ENCODE measurements at regions not wholly inside any gene's neighbourhood (a gene's known extent, or its start where the extent isn't known, plus 50 kb on each side); places are given as distances from the start of the nearest gene placed in this dataset.

DNA sequence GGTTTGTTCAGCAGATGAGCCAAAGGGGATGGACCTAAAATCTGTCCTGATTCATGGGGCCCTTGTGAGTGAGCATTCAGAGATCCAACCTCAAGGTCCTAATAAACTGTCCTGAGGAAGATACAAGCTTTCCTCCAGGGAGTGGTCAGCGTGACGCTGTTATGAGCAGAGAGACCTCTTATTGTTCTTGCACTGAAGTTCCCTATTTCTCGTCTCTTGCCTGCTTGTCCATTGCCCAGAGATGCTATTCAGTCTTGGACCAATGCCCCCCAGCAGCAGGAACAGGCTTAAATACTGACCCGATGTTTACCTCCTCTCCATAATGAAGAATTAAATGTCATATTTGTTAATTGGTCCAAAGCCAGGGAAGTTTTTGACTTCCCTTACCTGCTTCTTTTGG is 225.2 kb upstream of the PGR start:
- TF ChIP-seq, protein P1, sequence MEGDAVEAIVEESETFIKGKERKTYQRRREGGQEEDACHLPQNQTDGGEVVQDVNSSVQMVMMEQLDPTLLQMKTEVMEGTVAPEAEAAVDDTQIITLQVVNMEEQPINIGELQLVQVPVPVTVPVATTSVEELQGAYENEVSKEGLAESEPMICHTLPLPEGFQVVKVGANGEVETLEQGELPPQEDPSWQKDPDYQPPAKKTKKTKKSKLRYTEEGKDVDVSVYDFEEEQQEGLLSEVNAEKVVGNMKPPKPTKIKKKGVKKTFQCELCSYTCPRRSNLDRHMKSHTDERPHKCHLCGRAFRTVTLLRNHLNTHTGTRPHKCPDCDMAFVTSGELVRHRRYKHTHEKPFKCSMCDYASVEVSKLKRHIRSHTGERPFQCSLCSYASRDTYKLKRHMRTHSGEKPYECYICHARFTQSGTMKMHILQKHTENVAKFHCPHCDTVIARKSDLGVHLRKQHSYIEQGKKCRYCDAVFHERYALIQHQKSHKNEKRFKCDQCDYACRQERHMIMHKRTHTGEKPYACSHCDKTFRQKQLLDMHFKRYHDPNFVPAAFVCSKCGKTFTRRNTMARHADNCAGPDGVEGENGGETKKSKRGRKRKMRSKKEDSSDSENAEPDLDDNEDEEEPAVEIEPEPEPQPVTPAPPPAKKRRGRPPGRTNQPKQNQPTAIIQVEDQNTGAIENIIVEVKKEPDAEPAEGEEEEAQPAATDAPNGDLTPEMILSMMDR (conservative IDR thresholded peaks at IDR 0.05; ENCODE audit: low read depth, low read length), result no peak
- no peak overlapping the region for H3K4me3 ChIP-seq (ENCODE audit: low read depth, low read length)
- no peak for DNase-seq (ENCODE audit: low read depth)

DNA sequence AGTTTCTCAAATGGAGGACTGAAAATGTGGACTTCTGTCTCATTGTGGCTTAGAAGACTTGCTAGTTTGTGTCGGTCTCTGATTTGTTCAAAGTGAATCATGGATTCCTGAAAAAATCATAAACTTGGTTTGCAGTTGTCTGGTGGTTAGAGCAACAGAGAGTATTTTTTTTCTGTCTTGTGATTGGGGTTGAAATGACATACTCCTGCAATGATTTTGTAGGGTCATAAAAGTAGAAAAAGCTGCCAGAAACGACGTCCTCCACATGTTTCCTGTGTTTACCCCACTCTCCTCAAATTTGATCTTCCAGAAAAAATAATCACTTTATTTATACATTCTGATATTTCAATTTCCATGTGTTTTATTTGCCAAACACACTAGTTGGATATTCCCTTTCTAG is 219.2 kb upstream of the PGR start:
- TF ChIP-seq, protein P1 (conservative IDR thresholded peaks at IDR 0.05; ENCODE audit: low read depth, low read length), result no peak
- no peak overlapping the region for H3K4me3 ChIP-seq (ENCODE audit: low read depth, low read length)
- DNase-seq (ENCODE audit: low read depth), result no peak

DNA sequence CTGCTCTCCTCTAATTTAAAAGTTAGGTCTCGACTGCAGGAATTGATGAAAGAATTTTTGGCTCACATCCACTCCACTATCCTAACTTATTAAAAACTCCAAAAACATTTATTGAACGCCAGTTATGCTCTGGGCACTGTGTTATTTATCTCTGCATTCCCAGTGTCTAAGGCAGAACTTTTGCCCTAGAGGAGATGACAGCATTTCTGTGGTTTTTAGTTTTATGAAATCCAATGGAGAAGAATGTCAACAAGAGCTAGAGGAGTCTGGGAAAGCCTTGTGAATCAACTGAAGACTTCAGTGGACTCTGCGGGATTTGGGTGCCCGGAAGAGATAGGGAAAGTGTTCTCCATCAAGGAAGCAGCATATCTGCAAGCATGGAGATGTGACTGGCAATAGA is 217.0 kb upstream of the PGR start:
- no peak for DNase-seq (ENCODE audit: low read depth)
- H3K4me3 ChIP-seq (ENCODE audit: low read depth, low read length), result no peak overlapping the region
- TF ChIP-seq, protein P1 (conservative IDR thresholded peaks at IDR 0.05; ENCODE audit: low read depth, low read length), result no peak

DNA sequence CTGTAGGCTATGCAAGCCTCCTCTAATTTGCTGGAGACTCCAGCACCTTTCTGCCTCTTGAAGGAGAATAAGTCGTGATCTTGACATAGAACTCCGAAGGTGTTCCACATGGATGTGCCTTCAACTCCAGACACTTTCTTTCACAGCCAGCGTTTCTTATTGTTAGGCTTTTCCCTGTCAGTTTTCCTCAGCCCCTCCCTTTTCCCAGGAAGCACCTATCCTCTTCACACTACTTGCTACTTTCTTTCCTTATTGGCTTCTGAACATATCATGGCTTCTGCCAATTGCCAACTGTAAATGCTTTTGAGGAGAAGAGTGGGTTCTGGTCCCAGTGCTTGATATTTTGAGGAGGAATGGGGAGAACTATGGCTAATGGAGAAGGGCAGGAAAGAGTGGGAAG is 216.3 kb upstream of the PGR start:
- DNase-seq (ENCODE audit: low read depth), result no peak
- TF ChIP-seq, protein P1 (conservative IDR thresholded peaks at IDR 0.05; ENCODE audit: low read depth, low read length), result no peak
- no peak overlapping the region for H3K4me3 ChIP-seq (ENCODE audit: low read depth, low read length)

DNA sequence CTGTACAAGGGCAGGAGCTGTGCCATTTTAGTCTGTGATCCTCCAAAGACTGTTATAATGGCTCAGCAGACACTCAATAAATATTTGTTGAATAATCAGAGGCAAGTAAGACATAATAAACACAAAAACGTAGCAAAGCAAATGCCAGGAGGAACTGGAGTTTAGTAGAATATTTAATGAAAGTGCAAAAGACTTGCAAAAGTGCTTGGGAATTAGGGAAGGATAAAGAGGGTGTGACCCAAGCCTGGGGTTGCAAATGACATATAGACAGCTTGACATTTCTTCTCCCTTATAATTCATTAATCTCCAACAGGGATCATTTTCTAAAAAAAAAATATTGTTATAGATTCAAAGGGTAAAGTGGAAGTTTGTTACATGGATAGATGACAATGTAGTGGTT is 212.7 kb upstream of the PGR start:
- no peak overlapping the region for H3K4me3 ChIP-seq (ENCODE audit: low read depth, low read length)
- TF ChIP-seq, protein P1 (conservative IDR thresholded peaks at IDR 0.05; ENCODE audit: low read depth, low read length), result no peak
- DNase-seq (ENCODE audit: low read depth), result no peak

DNA sequence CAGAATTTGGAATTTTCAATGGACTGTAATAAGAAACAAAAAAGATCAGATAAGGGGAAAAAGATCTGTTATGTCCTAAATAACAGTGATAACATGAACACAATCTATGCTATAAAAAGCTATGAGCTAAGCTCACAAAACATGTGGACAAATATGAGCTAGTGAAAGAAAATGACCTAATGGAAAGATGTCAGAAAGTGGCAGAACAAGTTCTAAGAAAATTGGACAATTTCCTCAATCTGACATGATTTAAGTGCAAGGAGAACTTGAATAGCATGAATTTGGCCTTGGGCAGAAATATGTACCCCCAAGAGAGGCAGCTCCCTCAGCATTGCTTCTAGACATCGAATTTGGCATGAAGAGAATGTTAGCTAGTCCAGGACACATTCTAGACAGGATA is 212.0 kb upstream of the PGR start:
- no peak overlapping the region for H3K4me3 ChIP-seq (ENCODE audit: low read depth, low read length)
- TF ChIP-seq, protein P1 (conservative IDR thresholded peaks at IDR 0.05; ENCODE audit: low read depth, low read length), result no peak
- no peak for DNase-seq (ENCODE audit: low read depth)

DNA sequence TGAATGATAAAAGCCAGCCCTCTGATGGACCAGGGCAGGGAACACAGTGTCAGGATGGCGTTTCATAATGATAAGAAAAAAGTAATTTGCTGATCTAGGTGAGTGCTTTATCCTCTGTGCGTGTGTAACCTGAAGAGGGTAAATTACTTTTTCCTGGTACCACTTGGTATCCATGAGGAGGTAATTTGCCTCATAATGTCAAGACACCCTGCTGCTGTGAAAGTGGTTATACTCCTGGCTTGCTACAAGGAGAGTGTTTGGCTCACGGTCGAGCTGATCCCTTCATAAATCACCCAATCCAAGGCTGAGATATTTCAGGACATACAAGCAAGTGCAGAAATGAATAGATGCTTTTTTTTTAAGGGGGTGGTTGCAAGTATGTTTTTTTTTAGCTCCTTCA is 207.2 kb upstream of the PGR start:
- H3K4me3 ChIP-seq (ENCODE audit: low read depth, low read length), result no peak overlapping the region
- TF ChIP-seq, protein P1 (conservative IDR thresholded peaks at IDR 0.05; ENCODE audit: low read depth, low read length), result no peak
- no peak for DNase-seq (ENCODE audit: low read depth)
